NCI-H1694 treated with DMSO at 0.1 percent for 48 hours (cell line): ENCODE measurements at regions not wholly inside any gene's neighbourhood (a gene's known extent, or its start where the extent isn't known, plus 50 kb on each side); places are given as distances from the start of the nearest gene placed in this dataset.

Source experiments
- DNase-seq: peaks from one replicate; lab custom pipeline; 2025; lab: John Stamatoyannopoulos, UW

- DNase-seq: no peak
These were observed 109.0 kb downstream of the TFAP2A start for GRCh38 chr6:10305790-10306415.

GRCh38 chr6:10303608-10304506, 111.0 kb downstream of the TFAP2A start:
- DNase-seq: no peak

GRCh38 chr6:10302566-10303235, 112.2 kb downstream of the TFAP2A start:
- DNase-seq: no peak

GRCh38 chr6:10300071-10300470, 114.8 kb downstream of the TFAP2A start:
- no peak for DNase-seq

- DNase-seq: no peak
These were observed 117.0 kb downstream of the TFAP2A start for GRCh38 chr6:10297832-10298231.

GRCh38 chr6:10278746-10279145, 136.1 kb downstream of the TFAP2A start:
- DNase-seq: no peak

GRCh38 chr6:10276660-10277287, 138.1 kb downstream of the TFAP2A start:
- no peak for DNase-seq

- DNase-seq: no peak
These were observed 138.8 kb downstream of the TFAP2A start for GRCh38 chr6:10276106-10276505.

GRCh38 chr6:10272591-10272990, 142.3 kb downstream of the TFAP2A start:
- no peak for DNase-seq

GRCh38 chr6:10271982-10272381, 142.9 kb downstream of the TFAP2A start:
- no peak for DNase-seq

- DNase-seq: no peak
These were observed 144.9 kb downstream of the TFAP2A start for GRCh38 chr6:10269814-10270472.

- no peak for DNase-seq
These were observed 146.1 kb downstream of the TFAP2A start for GRCh38 chr6:10268611-10269310.

- DNase-seq: no peak
These were observed 146.8 kb downstream of the TFAP2A start for GRCh38 chr6:10268111-10268510.

- no peak for DNase-seq
These were observed 148.4 kb downstream of the TFAP2A start for GRCh38 chr6:10266462-10266861.

- no peak for DNase-seq
These were observed 148.8 kb downstream of the TFAP2A start for GRCh38 chr6:10266061-10266460.

GRCh38 chr6:10262505-10262904, 152.4 kb downstream of the TFAP2A start:
- no peak for DNase-seq

GRCh38 chr6:10259671-10260070, 155.2 kb downstream of the TFAP2A start:
- no peak for DNase-seq

GRCh38 chr6:10258341-10258740, 156.5 kb downstream of the TFAP2A start:
- DNase-seq: no peak

- peak; percentile 5 for DNase-seq
These were observed 158.7 kb downstream of the TFAP2A start for GRCh38 chr6:10256113-10256690.

GRCh38 chr6:10250655-10251220, 164.1 kb downstream of the TFAP2A start:
- DNase-seq: no peak
